ENCODE measurements at regions not wholly inside any gene's neighbourhood (a gene's known extent, or its start where the extent isn't known, plus 50 kb on each side); places are given as distances from the start of the nearest gene placed in this dataset.
"Not testable (repeated sequence)": the region's sequence is repeated elsewhere in the genome, so short reads cannot be mapped to it uniquely, and the experiment has no call there.

GRCh38 chr1:47656719-47657685, 219.2 kb downstream of the FOXD2 start:
- DNase-seq (ENCODE audit: extremely low read depth, low read depth, low spot score), result no peak

- DNase-seq (ENCODE audit: extremely low read depth, low read depth, low spot score), result no peak
Measured at GRCh38 chr1:47658161-47658920, 220.5 kb downstream of the FOXD2 start.

- no peak for DNase-seq (ENCODE audit: extremely low read depth, low read depth, low spot score)
Measured at GRCh38 chr1:47659146-47659545, 221.3 kb downstream of the FOXD2 start.

- DNase-seq (ENCODE audit: extremely low read depth, low read depth, low spot score), result no peak
Measured at GRCh38 chr1:47660622-47661021, 222.8 kb downstream of the FOXD2 start.

- DNase-seq (ENCODE audit: extremely low read depth, low read depth, low spot score), result no peak
Measured at GRCh38 chr1:47661040-47661439, 223.2 kb downstream of the FOXD2 start.

- no peak for DNase-seq (ENCODE audit: extremely low read depth, low read depth, low spot score)
Measured at GRCh38 chr1:47662068-47662467, 224.2 kb downstream of the FOXD2 start.

GRCh38 chr1:47663286-47663685, 225.4 kb downstream of the FOXD2 start:
- no peak for DNase-seq (ENCODE audit: extremely low read depth, low read depth, low spot score)

GRCh38 chr1:47664356-47664755, 226.5 kb downstream of the FOXD2 start:
- DNase-seq (ENCODE audit: extremely low read depth, low read depth, low spot score), result no peak

GRCh38 chr1:47664896-47665295, 227.1 kb downstream of the FOXD2 start:
- not testable (repeated sequence) for DNase-seq (ENCODE audit: extremely low read depth, low read depth, low spot score)

- DNase-seq (ENCODE audit: extremely low read depth, low read depth, low spot score), result no peak
Measured at GRCh38 chr1:47669081-47669585, 231.3 kb downstream of the FOXD2 start.

- no peak for DNase-seq (ENCODE audit: extremely low read depth, low read depth, low spot score)
Measured at GRCh38 chr1:47672622-47673021, 234.8 kb downstream of the FOXD2 start.

GRCh38 chr1:47674189-47674588, 236.3 kb downstream of the FOXD2 start:
- DNase-seq (ENCODE audit: extremely low read depth, low read depth, low spot score), result no peak

- no peak for DNase-seq (ENCODE audit: extremely low read depth, low read depth, low spot score)
Measured at GRCh38 chr1:47675047-47675675, 237.3 kb downstream of the FOXD2 start.

GRCh38 chr1:47675721-47676120, 237.9 kb downstream of the FOXD2 start:
- no peak for DNase-seq (ENCODE audit: extremely low read depth, low read depth, low spot score)

GRCh38 chr1:47676311-47677054, 238.6 kb downstream of the FOXD2 start:
- DNase-seq (ENCODE audit: extremely low read depth, low read depth, low spot score), result no peak

GRCh38 chr1:47677241-47677940, 239.5 kb downstream of the FOXD2 start:
- no peak for DNase-seq (ENCODE audit: extremely low read depth, low read depth, low spot score)

- no peak for DNase-seq (ENCODE audit: extremely low read depth, low read depth, low spot score)
Measured at GRCh38 chr1:47678464-47678980, 240.7 kb downstream of the FOXD2 start.

GRCh38 chr1:47679301-47679791, 241.5 kb downstream of the FOXD2 start:
- DNase-seq (ENCODE audit: extremely low read depth, low read depth, low spot score), result no peak

GRCh38 chr1:47679826-47680225, 242.0 kb downstream of the FOXD2 start:
- no peak for DNase-seq (ENCODE audit: extremely low read depth, low read depth, low spot score)
